Ovary (tissue), 7 donors: ENCODE measurements at regions not wholly inside any gene's neighbourhood (a gene's known extent, or its start where the extent isn't known, plus 50 kb on each side); places are given as distances from the start of the nearest gene placed in this dataset.

Source experiments
- DNase-seq, 5 donors: peaks; one replicate each; pipeline ENCODE4 v3.0.0-alpha.2; 2019 to 2020
- H3K27ac ChIP-seq, 2 donors: fragments of 200-600 bp; one replicate each; pipeline versions ENCODE4 v1.5.1 to v1.8.0; 2019 to 2022
- H3K27me3 ChIP-seq: fragments of 200-600 bp; one replicate; pipeline ENCODE4 v1.8.0; 2022
- H3K36me3 ChIP-seq: fragments of 200-600 bp; sonication (generic); one replicate; pipeline ENCODE4 v1.5.1; 2019
- H3K4me1 ChIP-seq: one replicate; pipeline ENCODE4 v1.8.1; 2013; ENCODE audit warnings: mild to moderate bottlenecking, moderate library complexity; ENCODE audit not compliant: insufficient read depth
- H3K4me3 ChIP-seq: fragments of 200-600 bp; sonication (generic); one replicate; pipeline ENCODE4 v1.5.1; 2017
- H3K9me3 ChIP-seq, 2 donors: fragments of 200-600 bp in 1 of 2; sonication (generic) in 1 of 2; one replicate each; pipeline versions ENCODE4 v1.5.1 to v1.8.1; 2013 to 2019; ENCODE audit warnings: mild to moderate bottlenecking in 1 of 2, moderate library complexity in 1 of 2
- CTCF ChIP-seq, 3 donors: fragments of 450-650 bp in 2 of 3; fragments of 200-600 bp in 1 of 3; IDR thresholded peaks; one replicate each; pipeline versions ENCODE4 v1.5.1 to v1.8.0; 2016 to 2022; ENCODE audit warnings: antibody characterized with exemption in 3 of 3, mild to moderate bottlenecking in 1 of 3
- EP300 ChIP-seq: sonication (generic); formaldehyde crosslinking; IDR thresholded peaks from one replicate; pipeline ENCODE4 v1.6.1; 2017; ENCODE audit warnings: antibody characterized with exemption
- POLR2A ChIP-seq: fragments of 450-650 bp; IDR thresholded peaks from one replicate; pipeline ENCODE4 v1.6.1; 2017; ENCODE audit warnings: antibody characterized with exemption, mild to moderate bottlenecking, moderate library complexity
- WGBS, 3 donors: extraction: QIAGEN DNeasy Blood & Tissue Kit in 1 of 3; methylation state at CpG; one replicate each; pipeline versions ENCODE4 v1.1.5 to v1.1.7; 2013 to 2017; 5-methylcytosine and 5-hydroxymethylcytosine counted together
- intact Hi-C, 4 donors: fragments of 100-400 bp; cut with DNase I; formaldehyde crosslinking; loops; one replicate each; pipeline versions ENCODE4 v1.11.0 to v1.15.1; 2022 to 2023
- donor health status: DM: no; HTN: no; CAD: no; lungs with moderate emphysema.
- donor health status: DM: no; HTN: no; CAD: no.
- donor health status: Bipolar disorder and iron deficiency.
- donor health status: DM: no; HTN: no; CAD: no.
- donor health status: DM: yes; HTN: yes; CAD: no.

GRCh38 chr21:38626306-38626705 is 128.0 kb upstream of the ERG start:
- no peak for TF ChIP-seq EP300
- no peak for TF ChIP-seq CTCF (IDR thresholded peaks at IDR 0.05)
- no peak for TF ChIP-seq POLR2A
- Histone ChIP-seq H3K27ac (no peak overlapping the region), H3K4me1 (peaks cover 2% of the 10 kb centered on the region), H3K4me3 (no peak overlapping the region), H3K36me3 (no peaks in the 10 kb centered on the region), H3K27me3 (no peaks in the 10 kb centered on the region), H3K9me3 (no peaks in the 10 kb centered on the region)
- 96 to 98% (median 96%) methylated on average over 3 of the region's 3 CpGs for WGBS, 3 donors
- DNase-seq = no peak
- intact Hi-C loops = no loop called here

GRCh38 chr21:38628349-38628748 is 130.1 kb upstream of the ERG start:
- WGBS, 3 donors = 84 to 91% (median 89%) methylated on average over 3 of the region's 3 CpGs
- Histone ChIP-seq H3K9me3 (no peaks in the 10 kb centered on the region), H3K27ac (no peak overlapping the region), H3K4me3 (no peak overlapping the region), H3K36me3 (no peaks in the 10 kb centered on the region), H3K4me1 (peaks cover 2% of the 10 kb centered on the region), H3K27me3 (no peaks in the 10 kb centered on the region)
- intact Hi-C loops = no loop called here
- DNase-seq = no peak
- TF ChIP-seq POLR2A = no peak
- TF ChIP-seq EP300 = no peak
- TF ChIP-seq CTCF (IDR thresholded peaks at IDR 0.05) = no peak

GRCh38 chr21:38631206-38631605 is 132.9 kb upstream of the ERG start:
- 23 to 30% (median 27%) methylated on average over 6 of the region's 6 CpGs for WGBS, 3 donors
- TF ChIP-seq CTCF (IDR thresholded peaks at IDR 0.05) (no peak), POLR2A (no peak), EP300 (no peak)

GRCh38 chr21:38631676-38632075 is 133.4 kb upstream of the ERG start:
- TF ChIP-seq EP300 (no peak), CTCF (IDR thresholded peaks at IDR 0.05) (no peak), POLR2A (no peak)
- Histone ChIP-seq H3K4me3 (no peak overlapping the region), H3K36me3 (no peaks in the 10 kb centered on the region), H3K9me3 (no peaks in the 10 kb centered on the region), H3K4me1 (no peaks in the 10 kb centered on the region), H3K27me3 (no peaks in the 10 kb centered on the region), H3K27ac (no peak overlapping the region)
- DNase-seq = no peak
- WGBS, 3 donors = 55 to 64% (median 60%) methylated on average over 5 of the region's 5 CpGs
- intact Hi-C loops = no loop called here

More at GRCh38 chr21:38631206-38631605, 132.9 kb upstream of the ERG start:
- no peak for DNase-seq
- Histone ChIP-seq H3K9me3 (no peaks in the 10 kb centered on the region), H3K27ac (no peak overlapping the region), H3K4me3 (no peak overlapping the region), H3K27me3 (no peaks in the 10 kb centered on the region), H3K4me1 (no peaks in the 10 kb centered on the region), H3K36me3 (no peaks in the 10 kb centered on the region)
- intact Hi-C loops = no loop called here

- no peak overlapping the region for H3K27ac ChIP-seq
- H3K9me3 ChIP-seq = no peaks in the 10 kb centered on the region
- peaks cover 2% of the 10 kb centered on the region for H3K4me1 ChIP-seq
- TF ChIP-seq EP300 (no peak), POLR2A (no peak), CTCF (IDR thresholded peaks at IDR 0.05) (no peak)
- no peak overlapping the region for H3K4me3 ChIP-seq
- H3K27me3 ChIP-seq = no peaks in the 10 kb centered on the region
- WGBS, 3 donors = 67 to 79% (median 70%) methylated on average over 3 of the region's 3 CpGs
- no peaks in the 10 kb centered on the region for H3K36me3 ChIP-seq
- no peak for DNase-seq
- intact Hi-C loops = no loop called here
These were observed 138.9 kb upstream of the ERG start for GRCh38 chr21:38637161-38637560.
